OCI-LY7 (cell line): ENCODE measurements at regions not wholly inside any gene's neighbourhood (a gene's known extent, or its start where the extent isn't known, plus 50 kb on each side); places are given as distances from the start of the nearest gene placed in this dataset.

Experiments used
- BruUV-seq: library from RNA; stranded (reverse); fragments of 400-500 nt; replicated peaks from 2 replicates; lab custom pipeline; 2021; lab: Mats Ljungman, UMichigan
- CTCF ChIA-PET: fragments of 300-600 bp; sonication (Branson Sonifier 250); formaldehyde crosslinking; loops from one replicate; lab custom pipeline; 2022; ENCODE audit warnings: antibody characterized with exemption; ENCODE audit not compliant: unreplicated experiment; lab: Charles Lee
- POLR2A ChIA-PET: fragments of 300-600 bp; sonication (Branson Sonifier 250); formaldehyde crosslinking; loops from one replicate; lab custom pipeline; 2022; ENCODE audit warnings: antibody characterized with exemption; lab: Charles Lee
- DNase-seq: peaks from one replicate; pipeline ENCODE4 v3.0.0-alpha.2; 2015; ENCODE audit warnings: low spot score
- H2AFZ ChIP-seq: fragments of 200-600 bp; sonication (generic), shearing (Covaris generic); 2 replicates; pipeline ENCODE4 v1.6.1; 2014; ENCODE audit warnings: mild to moderate bottlenecking, antibody characterized with exemption, low read length, moderate library complexity
- H3K27ac ChIP-seq: fragments of 200-600 bp; sonication (generic); 2 replicates; pipeline ENCODE4 v1.5.1; 2014; ENCODE audit warnings: mixed run types, low read depth, mild to moderate bottlenecking, moderate library complexity, low read length, inconsistent platforms; ENCODE audit not compliant: poor library complexity, severe bottlenecking
- H3K36me3 ChIP-seq: fragments of 200-600 bp; sonication (generic); 2 replicates; pipeline ENCODE4 v1.6.1; 2014; ENCODE audit warnings: mild to moderate bottlenecking, antibody characterized with exemption, low read length, moderate library complexity, mixed read lengths; ENCODE audit not compliant: insufficient read depth
- H3K4me1 ChIP-seq: fragments of 200-600 bp; sonication (generic); 2 replicates; pipeline ENCODE4 v1.5.1; 2014; ENCODE audit warnings: mild to moderate bottlenecking, low read length; ENCODE audit not compliant: insufficient read depth, poor library complexity, severe bottlenecking
- H3K4me2 ChIP-seq: fragments of 200-600 bp; sonication (generic); 2 replicates; pipeline ENCODE4 v1.6.1; 2014; ENCODE audit warnings: mild to moderate bottlenecking, low read length
- H3K4me3 ChIP-seq: fragments of 200-600 bp; sonication (generic); 2 replicates; pipeline ENCODE4 v1.5.1; 2014; ENCODE audit warnings: mild to moderate bottlenecking, low read depth, low read length; ENCODE audit not compliant: poor library complexity, severe bottlenecking
- H3K79me2 ChIP-seq: fragments of 200-600 bp; sonication (generic); 2 replicates; pipeline ENCODE4 v1.6.1; 2016; ENCODE audit warnings: low read depth, mild to moderate bottlenecking, low read length, moderate library complexity, mixed read lengths; ENCODE audit not compliant: insufficient read depth
- H3K9me2 ChIP-seq: fragments of 200-600 bp; sonication (generic); 2 replicates; pipeline ENCODE4 v1.6.1; 2016; ENCODE audit warnings: mild to moderate bottlenecking, low read length, mixed read lengths; ENCODE audit not compliant: insufficient read depth
- H3K9me3 ChIP-seq: fragments of 200-600 bp; sonication (generic); 2 replicates; pipeline ENCODE4 v1.6.1; 2014; ENCODE audit warnings: mild to moderate bottlenecking, mixed run types, low read length, mixed read lengths
- H4K20me1 ChIP-seq: fragments of 200-600 bp; sonication (generic); 2 replicates; pipeline ENCODE4 v1.6.1; 2014; ENCODE audit warnings: mild to moderate bottlenecking, antibody characterized with exemption, low read length, moderate library complexity, mixed read lengths; ENCODE audit not compliant: insufficient read depth
- CTCF ChIP-seq: fragments of 200-600 bp; sonication (generic); conservative IDR thresholded peaks from 2 replicates; pipeline ENCODE4 v1.5.1; 2014; ENCODE audit warnings: mild to moderate bottlenecking, antibody characterized with exemption, low read length, moderate library complexity, mixed read lengths
- EZH2phosphoT487 ChIP-seq: fragments of 200-600 bp; sonication (generic); IDR thresholded peaks from 2 replicates; pipeline ENCODE4 v1.6.1; 2018; ENCODE audit warnings: low read depth, borderline replicate concordance, mild to moderate bottlenecking, mixed run types, antibody characterized with exemption, low read length, moderate library complexity, mixed read lengths
- intact Hi-C: fragments of 100-400 bp; cut with micrococcal nuclease; formaldehyde crosslinking; loops from one replicate; pipeline ENCODE4 v1.10.0; 2022; ENCODE audit not compliant: unreplicated experiment

- no TSS peak for BruUV-seq
- no peaks in the 10 kb centered on the region for H4K20me1 ChIP-seq
- no peaks in the 10 kb centered on the region for H3K79me2 ChIP-seq
- no peaks in the 10 kb centered on the region for H3K9me2 ChIP-seq
- H3K27ac ChIP-seq: no peak overlapping the region
- TF ChIP-seq CTCF (no peak), EZH2phosphoT487 (no peak)
- H3K4me3 ChIP-seq: no peak overlapping the region
- H3K4me1 ChIP-seq: no peaks in the 10 kb centered on the region
- no peak overlapping the region for H3K4me2 ChIP-seq
- H2AFZ ChIP-seq: no peak overlapping the region
- ChIA-PET POLR2A (no interaction called here), CTCF (no interaction called here)
- no peaks in the 10 kb centered on the region for H3K9me3 ChIP-seq
- no peaks in the 10 kb centered on the region for H3K36me3 ChIP-seq
- intact Hi-C loops: no loop called here
- DNase-seq: no peak
These were observed 459.8 kb upstream of the DIPK2B start for GRCh38 chrX:45660477-45660876.

DNA sequence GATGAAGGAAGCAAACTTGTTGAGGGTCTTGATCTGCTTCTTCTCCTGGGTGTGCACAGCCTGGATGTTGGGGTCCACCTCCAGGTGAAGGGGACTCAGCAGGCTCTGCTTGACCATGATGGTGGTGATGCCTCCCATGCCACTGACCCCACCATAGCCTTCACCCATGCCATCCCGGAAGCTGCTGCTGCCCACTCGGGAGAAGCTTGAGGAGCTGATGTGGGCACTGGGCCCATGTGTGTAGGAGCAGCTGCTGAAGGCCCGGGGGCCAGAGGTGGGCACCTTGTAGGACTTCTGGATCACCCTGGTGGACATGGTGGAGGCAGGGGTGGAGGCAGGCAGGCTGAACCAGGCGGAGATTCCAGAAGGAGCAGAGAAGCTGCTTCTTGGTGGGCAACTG is 432.7 kb upstream of the DIPK2B start:
- Histone ChIP-seq H2AFZ (no peak overlapping the region), H3K4me3 (no peak overlapping the region), H3K4me2 (no peak overlapping the region), H3K9me3 (no peaks in the 10 kb centered on the region), H3K36me3 (no peaks in the 10 kb centered on the region), H4K20me1 (no peaks in the 10 kb centered on the region), H3K79me2 (no peaks in the 10 kb centered on the region), H3K4me1 (no peaks in the 10 kb centered on the region), H3K27ac (no peak overlapping the region), H3K9me2 (no peaks in the 10 kb centered on the region)
- intact Hi-C loops: no loop called here
- BruUV-seq: no TSS peak
- POLR2A ChIA-PET: no interaction called here
- TF ChIP-seq EZH2phosphoT487: no peak
- no peak for TF ChIP-seq CTCF
- DNase-seq: no peak
- CTCF ChIA-PET: no interaction called here

GRCh38 chrX:45632506-45632905 is 431.8 kb upstream of the DIPK2B start:
- no TSS peak for BruUV-seq
- intact Hi-C loops: no loop called here

More at GRCh38 chrX:45632506-45632905, 431.8 kb upstream of the DIPK2B start:
- no peak for DNase-seq
- Histone ChIP-seq H3K27ac (no peak overlapping the region), H3K36me3 (no peaks in the 10 kb centered on the region), H3K9me3 (no peaks in the 10 kb centered on the region), H3K79me2 (no peaks in the 10 kb centered on the region), H2AFZ (no peak overlapping the region), H3K4me1 (no peaks in the 10 kb centered on the region), H4K20me1 (no peaks in the 10 kb centered on the region), H3K4me3 (no peak overlapping the region), H3K4me2 (no peak overlapping the region), H3K9me2 (no peaks in the 10 kb centered on the region)
- TF ChIP-seq EZH2phosphoT487 (no peak), CTCF (no peak)
- ChIA-PET POLR2A (no interaction called here), CTCF (no interaction called here)
